Fibroblast of skin of right quadriceps (primary cell): ENCODE measurements at regions not wholly inside any gene's neighbourhood (a gene's known extent, or its start where the extent isn't known, plus 50 kb on each side); places are given as distances from the start of the nearest gene placed in this dataset.

Experiments used
- DNase-seq: peaks from one replicate; pipeline ENCODE4 v3.0.0-alpha.2; 2013

- DNase-seq: peak; percentile 3
Observed at GRCh38 chrX:46447384-46447783, 97.8 kb downstream of the ZNF674 start.

GRCh38 chrX:46446727-46447378, 98.4 kb downstream of the ZNF674 start:
- DNase-seq: peak; percentile 79

GRCh38 chrX:46444011-46444410, 101.2 kb downstream of the ZNF674 start:
- peak; percentile 69 for DNase-seq

GRCh38 chrX:46436744-46437143, 108.5 kb downstream of the ZNF674 start:
- DNase-seq: no peak

GRCh38 chrX:46433892-46434291, 111.3 kb downstream of the ZNF674 start:
- peak; percentile 18 for DNase-seq

GRCh38 chrX:46408553-46409407, 136.4 kb downstream of the ZNF674 start:
- peak; percentile 50 for DNase-seq

GRCh38 chrX:46407753-46408130, 137.5 kb downstream of the ZNF674 start:
- DNase-seq: peak; percentile 17

GRCh38 chrX:46407036-46407752, 138.0 kb downstream of the ZNF674 start:
- DNase-seq: peak; percentile 23

GRCh38 chrX:46404774-46405173, 140.4 kb downstream of the ZNF674 start:
- DNase-seq: no peak

GRCh38 chrX:46400530-46401443, 144.4 kb downstream of the ZNF674 start:
- no peak for DNase-seq

- DNase-seq: no peak
Observed at GRCh38 chrX:46398874-46399273, 146.3 kb downstream of the ZNF674 start.

GRCh38 chrX:46398126-46398525, 147.1 kb downstream of the ZNF674 start:
- DNase-seq: no peak

- no peak for DNase-seq
Observed at GRCh38 chrX:46386511-46386910, 158.7 kb downstream of the ZNF674 start.

- no peak for DNase-seq
Observed at GRCh38 chrX:46383006-46383405, 162.2 kb downstream of the ZNF674 start.

GRCh38 chrX:46382595-46382994, 162.6 kb downstream of the ZNF674 start:
- DNase-seq: no peak

GRCh38 chrX:46381630-46382029, 163.6 kb downstream of the ZNF674 start:
- peak; percentile 9 for DNase-seq

- no peak for DNase-seq
Observed at GRCh38 chrX:46380148-46380752, 165.0 kb downstream of the ZNF674 start.

- peak; percentile 64 for DNase-seq
Observed at GRCh38 chrX:46376246-46376885, 168.9 kb downstream of the ZNF674 start.

- DNase-seq: no peak
Observed at GRCh38 chrX:46375831-46376230, 169.4 kb downstream of the ZNF674 start.

GRCh38 chrX:46374371-46374770, 170.8 kb downstream of the ZNF674 start:
- peak; percentile 1 for DNase-seq

GRCh38 chrX:46367491-46367890, 177.7 kb downstream of the ZNF674 start:
- DNase-seq: no peak
